ENCODE measurements at regions not wholly inside any gene's neighbourhood (a gene's known extent, or its start where the extent isn't known, plus 50 kb on each side); places are given as distances from the start of the nearest gene placed in this dataset.

- TF ChIP-seq, protein P1, sequence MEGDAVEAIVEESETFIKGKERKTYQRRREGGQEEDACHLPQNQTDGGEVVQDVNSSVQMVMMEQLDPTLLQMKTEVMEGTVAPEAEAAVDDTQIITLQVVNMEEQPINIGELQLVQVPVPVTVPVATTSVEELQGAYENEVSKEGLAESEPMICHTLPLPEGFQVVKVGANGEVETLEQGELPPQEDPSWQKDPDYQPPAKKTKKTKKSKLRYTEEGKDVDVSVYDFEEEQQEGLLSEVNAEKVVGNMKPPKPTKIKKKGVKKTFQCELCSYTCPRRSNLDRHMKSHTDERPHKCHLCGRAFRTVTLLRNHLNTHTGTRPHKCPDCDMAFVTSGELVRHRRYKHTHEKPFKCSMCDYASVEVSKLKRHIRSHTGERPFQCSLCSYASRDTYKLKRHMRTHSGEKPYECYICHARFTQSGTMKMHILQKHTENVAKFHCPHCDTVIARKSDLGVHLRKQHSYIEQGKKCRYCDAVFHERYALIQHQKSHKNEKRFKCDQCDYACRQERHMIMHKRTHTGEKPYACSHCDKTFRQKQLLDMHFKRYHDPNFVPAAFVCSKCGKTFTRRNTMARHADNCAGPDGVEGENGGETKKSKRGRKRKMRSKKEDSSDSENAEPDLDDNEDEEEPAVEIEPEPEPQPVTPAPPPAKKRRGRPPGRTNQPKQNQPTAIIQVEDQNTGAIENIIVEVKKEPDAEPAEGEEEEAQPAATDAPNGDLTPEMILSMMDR (IDR thresholded peaks at IDR 0.05): no peak
- TF ChIP-seq POLR2A (IDR thresholded peaks at IDR 0.05): no peak
These were observed 372.3 kb downstream of the TTLL7 start for GRCh38 chr1:83626603-83627002.
